ENCODE measurements at regions not wholly inside any gene's neighbourhood (a gene's known extent, or its start where the extent isn't known, plus 50 kb on each side); places are given as distances from the start of the nearest gene placed in this dataset.

DNA sequence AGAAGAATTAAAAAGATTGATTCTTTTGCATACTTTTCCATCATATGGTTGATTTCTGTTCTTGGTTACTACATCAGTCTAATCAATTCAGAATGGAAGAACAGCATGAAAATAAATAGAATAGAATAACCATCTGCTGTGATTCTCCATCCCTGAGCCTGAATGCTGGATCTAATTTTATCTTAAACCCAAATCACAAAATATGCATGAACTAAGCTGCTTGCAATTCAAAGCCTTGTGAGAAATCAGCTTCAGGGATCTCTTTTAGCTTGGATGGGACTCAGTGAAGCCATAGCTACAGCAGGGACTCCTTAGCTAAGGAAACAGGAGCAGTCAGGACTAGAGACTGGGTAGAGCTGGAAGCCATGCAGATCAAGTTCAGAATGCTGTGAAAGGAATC is 74.1 kb downstream of the TPBG start:
- Histone ChIP-seq H3K27me3 (ENCODE audit: control insufficient read depth, extremely low read depth, insufficient read depth, low read length) (no peaks in the 10 kb centered on the region), H3K4me1 (ENCODE audit: control insufficient read depth, extremely low read depth, insufficient read depth, low read length) (no peaks in the 10 kb centered on the region), H2AFZ (ENCODE audit: control insufficient read depth, low read length) (no peak overlapping the region), H3K9me3 (ENCODE audit: control insufficient read depth, low read depth, low read length) (no peaks in the 10 kb centered on the region), H3K27ac (ENCODE audit: control insufficient read depth, insufficient read depth, low read length) (no peak overlapping the region), H4K20me1 (ENCODE audit: control insufficient read depth, extremely low read depth, insufficient read depth, low read length) (no peaks in the 10 kb centered on the region), H3K9ac (ENCODE audit: control insufficient read depth, extremely low read depth, insufficient read depth, low read length) (no peak overlapping the region), H3K9me1 (ENCODE audit: control insufficient read depth, extremely low read depth, insufficient read depth, low read length) (no peaks in the 10 kb centered on the region), H3K79me2 (ENCODE audit: control insufficient read depth, insufficient read depth, low read length) (no peaks in the 10 kb centered on the region), H3K4me2 (ENCODE audit: control insufficient read depth, extremely low read depth, insufficient read depth, low read depth, low read length) (no peak overlapping the region), H3K4me3 (ENCODE audit: control insufficient read depth in 2 of 3, extremely low read depth in 1 of 3, insufficient read depth in 2 of 3, low read depth in 1 of 3, low read length in 3 of 3) (no peak overlapping the region), H3K36me3 (ENCODE audit: control insufficient read depth in 2 of 2, extremely low read depth in 1 of 2, insufficient read depth in 2 of 2, low read length in 2 of 2) (no peaks in the 10 kb centered on the region)
- FAIRE-seq (no peak), DNase-seq (ENCODE audit: low read depth, low spot score) (no peak)
- dilution Hi-C loops (cut with MboI; ENCODE audit: extremely low pct_ligation_motif_present, low sequenced_read_pairs), result no loop called here
- no peak for TF ChIP-seq EZH2 (IDR thresholded peaks at IDR 0.05; ENCODE audit: low read length)
- TF ChIP-seq, protein P1, sequence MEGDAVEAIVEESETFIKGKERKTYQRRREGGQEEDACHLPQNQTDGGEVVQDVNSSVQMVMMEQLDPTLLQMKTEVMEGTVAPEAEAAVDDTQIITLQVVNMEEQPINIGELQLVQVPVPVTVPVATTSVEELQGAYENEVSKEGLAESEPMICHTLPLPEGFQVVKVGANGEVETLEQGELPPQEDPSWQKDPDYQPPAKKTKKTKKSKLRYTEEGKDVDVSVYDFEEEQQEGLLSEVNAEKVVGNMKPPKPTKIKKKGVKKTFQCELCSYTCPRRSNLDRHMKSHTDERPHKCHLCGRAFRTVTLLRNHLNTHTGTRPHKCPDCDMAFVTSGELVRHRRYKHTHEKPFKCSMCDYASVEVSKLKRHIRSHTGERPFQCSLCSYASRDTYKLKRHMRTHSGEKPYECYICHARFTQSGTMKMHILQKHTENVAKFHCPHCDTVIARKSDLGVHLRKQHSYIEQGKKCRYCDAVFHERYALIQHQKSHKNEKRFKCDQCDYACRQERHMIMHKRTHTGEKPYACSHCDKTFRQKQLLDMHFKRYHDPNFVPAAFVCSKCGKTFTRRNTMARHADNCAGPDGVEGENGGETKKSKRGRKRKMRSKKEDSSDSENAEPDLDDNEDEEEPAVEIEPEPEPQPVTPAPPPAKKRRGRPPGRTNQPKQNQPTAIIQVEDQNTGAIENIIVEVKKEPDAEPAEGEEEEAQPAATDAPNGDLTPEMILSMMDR (optimal IDR thresholded peaks at IDR 0.05 in 1 of 3, IDR thresholded peaks at IDR 0.05 in 1 of 3, conservative IDR thresholded peaks at IDR 0.05 in 1 of 3; ENCODE audit: extremely low read depth in 1 of 3, insufficient read depth in 2 of 3, low read length in 3 of 3), result no peak

DNA sequence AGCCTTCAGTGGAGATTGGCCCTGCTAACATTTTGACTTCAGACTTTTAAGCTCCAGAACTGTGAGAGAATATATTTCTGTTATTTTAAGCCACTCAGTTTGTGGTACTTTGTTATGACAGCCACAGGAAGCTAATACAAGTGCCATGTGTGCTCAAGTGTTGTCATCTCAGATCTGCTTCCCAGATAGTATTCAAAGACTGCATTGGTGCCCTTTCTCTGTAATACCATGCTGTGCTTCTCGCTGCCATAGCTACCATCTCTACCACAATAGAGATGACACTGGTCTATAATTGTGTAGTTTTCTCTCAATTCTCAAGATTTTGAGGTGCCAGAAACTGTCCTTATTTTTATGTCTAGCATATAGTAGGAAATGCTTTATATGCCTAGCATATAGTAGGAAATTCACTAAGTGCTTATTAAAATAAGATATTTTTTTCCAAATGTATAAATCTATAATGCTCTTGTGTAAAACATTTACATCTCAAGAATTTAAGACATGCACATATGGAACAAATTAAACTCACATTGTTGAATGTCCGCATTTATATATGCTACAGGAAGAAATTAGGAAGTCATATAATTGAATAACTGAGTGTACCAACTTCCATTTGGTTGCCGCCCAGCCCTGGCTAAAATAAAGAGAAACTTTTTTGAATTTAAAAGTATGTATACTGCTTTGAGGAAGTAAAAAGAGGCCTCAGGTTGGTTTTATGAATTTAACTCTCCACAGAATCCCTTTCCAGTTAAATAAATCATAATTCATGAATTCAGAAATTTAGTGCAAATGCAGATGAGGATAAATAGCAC is 77.6 kb downstream of the TPBG start:
- Histone ChIP-seq H3K9me3 (ENCODE audit: control insufficient read depth, low read depth, low read length) (no peaks in the 10 kb centered on the region), H3K4me2 (ENCODE audit: control insufficient read depth, extremely low read depth, insufficient read depth, low read depth, low read length) (no peak overlapping the region), H3K4me3 (ENCODE audit: control insufficient read depth in 2 of 3, extremely low read depth in 1 of 3, insufficient read depth in 2 of 3, low read depth in 1 of 3, low read length in 3 of 3) (no peak overlapping the region), H3K79me2 (ENCODE audit: control insufficient read depth, insufficient read depth, low read length) (no peaks in the 10 kb centered on the region), H3K27ac (ENCODE audit: control insufficient read depth, insufficient read depth, low read length) (no peak overlapping the region), H2AFZ (ENCODE audit: control insufficient read depth, low read length) (no peak overlapping the region), H3K36me3 (ENCODE audit: control insufficient read depth in 2 of 2, extremely low read depth in 1 of 2, insufficient read depth in 2 of 2, low read length in 2 of 2) (no peaks in the 10 kb centered on the region), H4K20me1 (ENCODE audit: control insufficient read depth, extremely low read depth, insufficient read depth, low read length) (no peaks in the 10 kb centered on the region), H3K9ac (ENCODE audit: control insufficient read depth, extremely low read depth, insufficient read depth, low read length) (no peak overlapping the region), H3K9me1 (ENCODE audit: control insufficient read depth, extremely low read depth, insufficient read depth, low read length) (no peaks in the 10 kb centered on the region), H3K27me3 (ENCODE audit: control insufficient read depth, extremely low read depth, insufficient read depth, low read length) (no peaks in the 10 kb centered on the region), H3K4me1 (ENCODE audit: control insufficient read depth, extremely low read depth, insufficient read depth, low read length) (no peaks in the 10 kb centered on the region)
- dilution Hi-C loops (cut with MboI; ENCODE audit: extremely low pct_ligation_motif_present, low sequenced_read_pairs), result no loop called here
- TF ChIP-seq, protein P1 (optimal IDR thresholded peaks at IDR 0.05 in 1 of 3, IDR thresholded peaks at IDR 0.05 in 1 of 3, conservative IDR thresholded peaks at IDR 0.05 in 1 of 3; ENCODE audit: extremely low read depth in 1 of 3, insufficient read depth in 2 of 3, low read length in 3 of 3), result no peak
- no peak for TF ChIP-seq EZH2 (IDR thresholded peaks at IDR 0.05; ENCODE audit: low read length)
- FAIRE-seq (no peak), DNase-seq (ENCODE audit: low read depth, low spot score) (no peak)

Measured in keratinocyte (primary cell).